CMK (cell line): ENCODE measurements at regions not wholly inside any gene's neighbourhood (a gene's known extent, or its start where the extent isn't known, plus 50 kb on each side); places are given as distances from the start of the nearest gene placed in this dataset.

Source experiments
- DNase-seq: peaks from one replicate; pipeline ENCODE4 v3.0.0-alpha.2; 2010; ENCODE audit warnings: low read depth

DNA sequence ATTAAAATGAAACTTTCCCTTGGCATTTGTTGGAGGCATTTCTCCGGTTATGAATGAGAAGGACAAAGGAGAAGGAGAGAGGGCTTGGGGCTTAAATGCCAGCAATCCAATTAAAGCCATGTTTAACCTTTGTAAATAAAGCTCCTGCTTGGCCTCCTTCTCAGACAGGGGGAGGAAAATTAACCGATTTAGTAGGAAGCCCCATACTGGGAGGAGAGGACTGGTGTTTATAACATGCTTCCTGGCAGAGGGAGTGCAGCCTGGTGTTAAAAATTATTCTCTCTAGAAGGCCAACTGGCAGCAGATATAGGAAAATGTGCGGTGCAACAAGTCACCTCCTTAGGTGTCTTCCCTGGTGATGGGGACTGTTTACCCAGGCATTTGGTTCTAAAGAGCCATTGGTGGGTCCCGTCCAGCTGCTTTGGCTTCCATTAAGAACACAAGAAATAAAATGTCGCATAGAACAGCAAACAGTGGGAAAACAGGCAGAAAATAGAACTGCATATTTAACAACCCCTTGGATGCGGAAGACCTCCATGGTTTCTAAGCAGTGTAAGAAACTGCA lies 846.5 kb downstream of the TYW1 start:
- no peak for DNase-seq

DNA sequence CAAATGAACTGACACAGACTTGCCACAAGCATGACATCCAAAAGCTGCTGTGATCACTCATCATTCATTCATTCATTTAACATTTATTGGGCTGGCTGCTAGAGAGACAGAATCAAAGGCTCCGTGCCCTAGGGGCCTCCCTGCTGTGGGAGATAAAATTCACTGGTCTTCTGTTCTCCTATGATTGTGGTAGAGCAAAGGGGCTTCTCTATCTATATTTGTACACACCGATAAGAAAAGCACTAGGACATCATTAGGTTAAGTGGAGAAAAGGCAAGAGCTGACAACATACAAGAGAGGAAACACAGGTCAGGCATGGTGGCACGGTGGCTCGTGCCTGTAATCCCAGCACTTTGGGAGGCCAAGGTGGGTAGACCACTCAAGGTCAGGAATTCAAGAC lies 847.0 kb downstream of the TYW1 start:
- DNase-seq, result no peak

DNA sequence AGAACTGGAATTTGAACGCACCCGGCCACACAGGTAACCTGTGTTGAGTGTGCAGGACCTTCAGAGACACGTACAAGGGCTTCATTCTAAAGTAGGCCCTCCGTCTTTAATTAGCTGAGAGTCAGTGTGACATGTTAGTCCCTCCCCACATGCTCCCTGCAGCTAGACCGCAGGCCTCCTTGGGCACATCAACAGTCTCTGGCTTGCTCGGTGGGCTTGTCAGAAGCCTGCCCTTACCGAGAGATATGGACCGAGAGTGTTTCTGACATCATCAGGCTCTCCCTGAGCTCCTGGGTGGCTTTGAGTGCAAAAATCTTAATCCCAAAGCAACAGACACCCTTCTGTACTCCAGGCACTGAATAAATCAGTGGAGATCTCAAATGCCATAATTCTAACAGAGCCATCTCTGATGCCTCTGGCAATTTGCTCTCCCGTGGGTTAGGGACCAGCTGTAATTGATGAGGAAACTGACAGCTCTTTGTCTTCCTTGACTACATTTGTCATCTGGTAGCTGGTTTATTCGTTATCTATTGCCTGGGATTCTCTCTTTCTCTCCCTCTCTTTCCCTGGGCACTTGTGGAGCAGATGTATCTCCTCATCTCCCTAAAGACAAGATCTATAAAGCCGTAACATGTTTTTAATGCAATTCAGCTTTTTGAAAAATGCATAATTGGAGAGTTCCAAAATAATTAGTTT lies 850.6 kb downstream of the TYW1 start:
- DNase-seq, result no peak

- no peak for DNase-seq
Measured at GRCh38 chr7:67854221-67855178, 857.9 kb downstream of the TYW1 start.

DNA sequence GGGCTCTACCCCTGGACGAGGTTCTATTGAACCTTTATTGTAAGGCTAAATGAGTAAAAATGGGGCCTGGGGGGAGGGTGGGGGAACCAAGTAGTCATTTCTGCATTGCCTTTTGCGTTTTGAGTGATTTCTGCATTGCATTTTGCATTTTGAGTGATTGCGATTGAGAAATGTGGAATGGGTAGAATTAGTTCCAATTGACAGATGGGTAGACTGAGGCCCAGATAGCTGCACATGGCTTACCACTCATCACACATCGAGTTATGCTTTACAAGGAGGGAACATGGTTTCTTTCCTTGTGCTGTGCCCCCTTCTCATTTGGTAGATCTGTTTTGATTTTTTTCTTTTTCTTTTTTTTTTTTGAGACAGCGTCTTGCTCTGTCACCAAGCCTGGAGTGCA lies 858.7 kb downstream of the TYW1 start:
- DNase-seq, result no peak

DNA sequence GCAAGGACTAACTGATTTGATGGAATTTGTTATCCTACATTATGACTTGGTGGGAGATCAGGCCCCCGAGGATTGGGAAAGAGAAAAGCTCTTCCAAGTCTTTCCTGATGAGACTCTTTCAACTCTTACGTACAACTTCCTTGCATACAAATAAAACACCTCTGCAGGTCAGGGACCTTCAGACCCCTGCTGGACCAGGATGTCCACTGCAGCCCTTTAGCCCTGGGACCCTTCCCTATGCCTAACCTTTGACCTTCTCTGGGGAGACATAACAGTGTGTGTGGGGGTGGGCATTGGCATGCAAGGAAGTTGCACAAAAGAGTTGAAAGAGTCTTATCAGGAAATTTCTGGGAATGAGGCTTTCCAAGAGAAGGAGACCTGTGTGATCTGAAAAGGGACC lies 859.4 kb downstream of the TYW1 start:
- no peak for DNase-seq

DNA sequence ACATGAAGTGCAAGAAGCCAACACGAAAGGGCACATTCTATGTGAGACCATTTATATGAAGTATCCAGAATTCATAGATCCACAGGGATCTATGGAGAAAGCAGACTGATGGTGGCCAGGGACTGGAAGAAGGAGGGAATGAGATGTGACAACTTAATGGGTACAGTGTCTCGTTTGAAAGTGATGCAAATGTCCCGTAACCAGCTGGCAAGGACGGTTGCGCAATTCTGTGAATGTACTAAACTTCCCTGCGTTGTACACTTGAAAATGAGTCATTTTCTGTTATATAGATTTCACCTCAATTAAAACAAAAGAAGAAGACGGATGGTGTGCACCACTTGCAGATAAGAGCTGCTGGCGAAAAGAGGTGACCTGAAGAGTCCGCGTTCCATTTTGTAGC lies 861.1 kb downstream of the TYW1 start:
- DNase-seq, result no peak

- DNase-seq, result no peak
Measured at GRCh38 chr7:67858931-67859330, 862.3 kb downstream of the TYW1 start.

DNA sequence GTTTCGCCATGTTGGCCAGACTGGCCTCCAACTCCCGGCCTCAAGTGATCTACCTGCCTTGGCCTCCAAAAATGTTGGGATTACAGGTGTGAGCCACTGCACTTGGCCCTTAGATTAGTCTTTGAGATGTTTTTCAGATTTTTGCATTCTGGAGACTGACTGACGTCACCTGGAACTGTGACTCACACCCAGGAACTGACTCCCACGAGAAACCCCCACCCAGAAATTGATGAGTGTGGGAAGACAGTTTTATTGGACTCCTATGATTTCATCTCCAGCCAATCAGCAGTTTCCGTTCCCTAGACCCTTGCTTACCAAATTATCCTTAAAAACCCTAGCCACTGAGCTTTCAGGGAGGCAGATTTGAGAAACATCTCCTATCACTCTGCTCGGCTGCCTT lies 867.3 kb downstream of the TYW1 start:
- DNase-seq, result no peak

- DNase-seq, result no peak
Measured at GRCh38 chr7:67866054-67866453, 869.4 kb downstream of the TYW1 start.

DNA sequence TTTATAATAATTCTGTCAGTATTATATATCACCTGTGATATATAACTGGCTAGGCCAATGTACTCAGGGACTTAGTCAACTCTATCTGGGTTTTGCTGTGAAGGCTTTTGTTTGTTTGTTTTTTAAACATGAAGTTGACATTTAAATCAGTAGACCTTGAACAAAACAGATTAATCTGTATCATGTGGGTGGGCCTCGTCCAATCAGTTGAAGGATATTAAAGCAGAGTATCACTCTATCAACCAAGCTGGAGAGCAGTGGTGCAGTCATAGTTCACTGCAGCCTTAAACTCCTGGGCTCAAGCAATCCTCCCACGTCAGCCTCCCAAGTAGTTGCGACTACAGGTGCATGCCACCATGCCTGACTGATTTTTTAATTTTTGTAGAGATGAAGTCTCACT lies 870.2 kb downstream of the TYW1 start:
- no peak for DNase-seq

DNA sequence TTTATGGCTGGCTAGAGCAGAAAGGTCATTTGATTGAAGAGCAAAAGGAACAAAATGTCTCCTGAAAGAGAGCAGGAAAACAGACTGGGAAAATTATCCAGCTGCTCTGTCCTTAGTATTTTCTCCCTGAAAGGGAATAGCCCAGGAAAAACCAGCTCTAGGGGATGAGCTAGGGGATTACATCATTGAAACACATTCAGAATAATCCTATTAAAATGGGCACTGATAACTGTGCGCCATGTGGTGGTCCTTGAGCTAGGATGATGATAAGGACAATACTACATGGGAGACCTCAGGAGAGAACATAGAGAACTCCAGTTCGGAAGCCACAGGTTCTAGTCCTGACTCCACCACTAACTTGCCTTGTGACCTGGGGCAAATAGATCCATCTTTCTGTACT lies 873.8 kb downstream of the TYW1 start:
- DNase-seq, result no peak

GRCh38 chr7:67875558-67875957 lies 878.9 kb downstream of the TYW1 start:
- DNase-seq, result no peak

DNA sequence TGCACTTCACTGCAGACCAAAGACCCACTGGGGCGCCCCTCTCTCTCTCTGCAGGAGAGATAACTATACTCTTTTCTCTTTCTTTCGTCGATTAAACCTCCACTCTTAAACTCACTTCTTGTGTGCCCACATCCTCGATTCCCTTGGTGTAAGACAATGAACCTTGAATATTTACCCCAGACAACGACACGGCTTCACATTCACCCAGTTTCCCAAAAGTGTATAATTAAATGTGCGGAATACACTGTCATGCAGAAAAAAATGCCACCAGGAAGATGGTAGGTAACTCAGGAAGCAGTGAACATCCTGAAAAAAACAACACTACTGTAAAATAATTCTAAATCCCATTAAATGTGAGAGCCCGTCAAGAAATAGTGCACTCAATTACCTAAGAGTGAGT lies 882.2 kb downstream of the TYW1 start:
- no peak for DNase-seq

DNA sequence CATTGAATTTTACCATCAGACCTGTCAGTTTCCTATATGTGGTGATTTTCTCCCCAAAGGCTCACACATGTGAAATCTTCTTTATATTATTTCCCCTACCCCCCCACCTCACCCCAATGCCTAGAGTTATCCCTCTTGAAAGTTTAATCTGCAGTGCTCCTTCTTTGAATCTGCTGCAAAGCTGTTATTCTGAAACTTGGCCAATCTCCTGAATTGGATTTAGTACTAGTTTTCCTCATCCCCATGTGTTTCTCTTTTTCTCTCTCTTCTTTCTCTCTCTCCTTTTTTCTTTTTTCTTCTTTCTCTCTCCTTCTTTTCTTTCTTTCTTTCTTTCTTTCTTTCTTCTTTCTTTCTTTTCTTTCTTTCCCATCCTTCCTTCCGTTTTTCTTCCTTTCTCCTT lies 886.2 kb downstream of the TYW1 start:
- no peak for DNase-seq

- no peak for DNase-seq
Measured at GRCh38 chr7:67890316-67890715, 893.7 kb downstream of the TYW1 start.

DNA sequence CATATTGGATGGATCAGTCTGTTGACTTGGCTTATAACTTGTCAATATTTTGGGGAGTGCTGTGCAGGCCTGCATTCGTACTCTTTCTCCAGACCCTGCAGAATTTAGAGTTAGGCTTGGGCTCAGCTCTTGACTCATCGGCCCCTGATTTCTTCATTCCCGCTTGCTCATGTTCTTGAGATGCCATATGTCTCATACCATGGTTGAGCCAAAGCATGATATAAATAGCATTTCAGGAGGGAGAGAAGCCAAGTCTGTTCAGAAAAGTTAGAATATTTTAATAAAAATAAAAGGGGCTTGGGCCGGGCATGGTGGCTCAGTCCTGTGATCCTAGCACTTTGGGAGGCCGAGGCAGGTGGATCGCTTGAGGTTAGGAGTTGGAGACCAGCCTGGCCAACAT lies 898.1 kb downstream of the TYW1 start:
- no peak for DNase-seq

- DNase-seq, result no peak
Measured at GRCh38 chr7:67896721-67897120, 900.1 kb downstream of the TYW1 start.

GRCh38 chr7:67900456-67900855 lies 903.8 kb downstream of the TYW1 start:
- DNase-seq, result no peak

DNA sequence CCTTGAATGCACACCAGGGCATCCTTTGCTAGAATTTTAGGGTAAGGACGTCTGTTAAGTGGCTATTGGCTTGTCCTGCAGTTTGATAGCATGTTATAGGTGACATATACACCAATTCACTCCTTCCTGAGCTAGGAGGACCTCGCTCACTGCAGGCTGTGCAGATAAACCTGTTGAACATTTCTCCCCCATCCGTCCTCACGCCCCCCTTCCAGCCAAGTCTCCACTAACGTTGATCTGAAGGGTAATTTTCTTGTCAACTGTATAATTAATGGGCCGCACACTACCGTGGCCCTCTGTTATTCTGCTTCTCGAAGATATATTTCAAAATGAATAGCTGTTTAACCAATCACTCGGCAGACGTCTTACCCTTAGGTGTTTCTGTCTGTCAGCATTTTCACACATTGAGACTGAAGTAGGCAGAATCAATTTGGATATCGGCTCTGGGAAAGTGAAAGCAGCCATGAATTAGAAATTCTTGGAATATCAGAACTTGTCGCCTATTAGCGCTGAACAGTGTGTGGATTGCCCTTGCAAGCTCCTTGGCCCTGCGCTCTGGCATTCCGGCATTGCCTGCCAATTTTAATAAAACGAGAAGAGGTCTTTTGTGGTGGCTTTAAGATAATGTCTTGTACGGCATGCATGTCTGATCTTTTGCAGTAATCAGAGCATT lies 905.3 kb downstream of the TYW1 start:
- no peak for DNase-seq

DNA sequence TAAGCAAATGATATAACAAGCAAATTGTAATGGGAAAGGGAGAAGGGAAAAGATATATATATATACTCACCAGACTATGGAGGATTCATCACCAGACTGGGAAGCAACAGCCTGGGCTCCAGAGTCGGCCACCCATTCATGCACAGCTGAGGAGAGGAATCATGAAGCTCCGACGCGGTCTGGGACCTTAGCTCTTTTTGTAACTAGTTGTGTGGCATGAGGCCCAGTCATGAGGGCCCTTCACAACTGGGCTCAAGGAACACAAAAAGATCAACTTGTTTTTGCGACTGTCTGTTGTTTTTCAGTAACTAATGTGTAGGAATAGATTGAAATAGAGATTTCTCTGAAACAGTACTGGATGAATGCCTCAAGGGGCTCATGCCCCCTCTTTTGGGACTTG lies 911.2 kb downstream of the TYW1 start:
- DNase-seq, result no peak

DNA sequence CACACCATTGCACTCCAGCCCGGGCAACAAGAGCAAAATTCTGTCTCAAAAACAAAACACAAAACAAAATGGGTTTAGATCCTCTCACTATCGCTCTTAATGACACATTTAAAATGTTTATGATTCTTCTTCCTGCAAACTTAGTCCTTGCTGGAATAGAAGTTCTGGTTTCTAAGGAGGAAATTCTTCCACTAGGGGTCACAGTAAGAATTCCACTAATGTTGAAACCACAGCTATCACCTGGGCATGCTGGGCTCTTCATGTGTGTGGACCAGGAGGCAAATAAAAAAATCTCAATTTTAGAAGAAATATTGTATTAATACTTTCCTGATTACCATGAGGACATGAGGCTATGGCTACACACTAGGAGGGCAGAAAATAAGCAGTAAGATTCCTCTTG lies 915.8 kb downstream of the TYW1 start:
- no peak for DNase-seq

- no peak for DNase-seq
Measured at GRCh38 chr7:67913604-67914003, 917.0 kb downstream of the TYW1 start.
